ENCODE measurements at regions not wholly inside any gene's neighbourhood (a gene's known extent, or its start where the extent isn't known, plus 50 kb on each side); places are given as distances from the start of the nearest gene placed in this dataset.

DNA sequence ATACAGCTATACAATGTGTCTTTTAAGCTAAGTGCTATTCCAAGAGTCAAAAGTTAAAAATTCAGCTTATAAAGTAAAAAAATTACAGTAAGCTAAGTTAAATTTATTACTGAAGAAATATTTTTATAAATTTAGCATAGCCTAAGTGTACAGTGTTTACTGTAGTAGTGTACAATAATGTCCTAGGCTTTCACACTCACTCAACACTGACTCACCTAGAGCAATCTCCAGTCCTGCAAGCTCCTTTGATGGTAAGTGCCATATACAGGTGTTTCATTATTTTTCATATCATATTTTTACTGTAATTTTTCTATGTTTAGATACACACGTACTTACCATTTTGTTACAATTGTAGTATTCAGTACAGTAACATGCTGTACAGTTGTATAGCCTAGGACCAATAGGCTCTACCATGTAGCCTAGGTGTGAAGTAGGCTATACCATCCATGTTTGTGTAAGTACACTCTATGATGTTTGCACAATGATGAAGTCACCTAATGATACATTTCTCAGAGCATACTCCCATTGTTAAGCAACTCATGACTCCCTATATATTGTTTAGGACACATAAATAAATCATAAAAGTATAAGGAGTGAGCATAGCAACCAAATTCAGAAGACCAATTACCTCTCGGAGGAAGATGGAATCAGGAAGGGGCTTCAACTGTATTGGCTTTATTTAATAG, 165.1 kb upstream of the SLC30A5 start:
- DNase-seq, result no peak

DNA sequence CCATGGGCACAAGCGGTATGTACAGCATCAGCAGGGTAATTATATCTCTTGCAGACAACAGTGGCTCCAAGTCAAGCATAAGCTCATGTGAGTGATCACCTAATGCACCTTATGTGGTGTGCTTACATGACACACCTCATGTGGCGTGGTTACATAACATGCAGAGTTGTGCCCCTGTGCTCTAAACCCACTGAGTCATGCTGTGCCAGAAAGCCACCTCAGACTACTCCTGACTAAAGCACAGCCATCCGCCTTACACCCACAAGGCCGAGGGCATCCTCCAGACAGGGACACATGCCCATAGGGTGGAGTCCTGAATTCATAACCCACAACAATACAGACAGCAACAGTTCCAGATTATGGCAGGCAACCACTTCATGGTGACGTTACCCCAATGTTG, 163.7 kb upstream of the SLC30A5 start:
- DNase-seq, result no peak

DNA sequence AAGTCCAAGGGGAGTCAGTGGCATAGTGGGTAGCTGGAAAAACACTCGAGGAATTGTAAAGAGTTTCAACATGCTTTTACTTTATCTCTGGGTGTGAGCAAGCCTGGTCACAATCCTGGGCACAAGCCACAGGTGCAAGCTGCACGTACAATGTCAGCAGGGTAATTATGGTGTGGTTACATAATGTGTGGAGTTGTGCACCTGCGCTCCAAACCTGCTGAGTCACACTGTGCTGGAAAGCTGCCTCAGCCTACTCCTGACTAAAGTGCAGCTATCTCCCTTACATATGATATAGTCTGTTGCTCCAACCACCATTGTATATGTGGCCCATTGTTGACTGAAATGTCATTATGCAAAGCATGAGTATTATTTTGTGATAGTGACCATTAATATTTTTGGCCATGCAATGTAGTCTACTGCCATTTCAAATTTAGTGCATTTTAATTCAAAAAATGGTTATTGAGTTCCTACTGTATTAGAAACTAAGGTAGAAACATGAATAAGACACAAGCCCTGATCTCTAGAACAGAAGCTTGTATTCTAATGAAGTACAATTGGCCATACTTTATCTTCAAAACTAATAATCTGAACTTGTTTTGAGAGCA, 160.9 kb upstream of the SLC30A5 start:
- DNase-seq, result no peak

DNA sequence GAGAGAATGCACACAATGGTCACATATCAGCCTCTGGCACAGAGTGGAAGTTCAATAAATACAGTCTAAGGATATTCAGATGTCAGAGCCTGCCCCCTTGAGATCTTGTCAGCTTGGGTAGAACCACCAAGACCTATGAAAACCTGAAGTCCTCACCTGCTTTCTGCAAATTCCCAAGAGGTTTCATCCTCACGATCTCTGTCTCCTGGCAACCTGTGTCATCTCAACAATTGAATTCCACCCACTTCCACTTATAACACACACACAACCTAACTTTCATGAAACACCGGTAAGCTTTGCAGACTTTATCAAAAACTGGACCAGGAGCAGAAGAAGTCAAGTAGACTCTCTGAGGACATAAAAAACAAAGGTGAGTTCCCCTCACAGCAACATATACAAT, 151.6 kb upstream of the SLC30A5 start:
- DNase-seq, result no peak

DNA sequence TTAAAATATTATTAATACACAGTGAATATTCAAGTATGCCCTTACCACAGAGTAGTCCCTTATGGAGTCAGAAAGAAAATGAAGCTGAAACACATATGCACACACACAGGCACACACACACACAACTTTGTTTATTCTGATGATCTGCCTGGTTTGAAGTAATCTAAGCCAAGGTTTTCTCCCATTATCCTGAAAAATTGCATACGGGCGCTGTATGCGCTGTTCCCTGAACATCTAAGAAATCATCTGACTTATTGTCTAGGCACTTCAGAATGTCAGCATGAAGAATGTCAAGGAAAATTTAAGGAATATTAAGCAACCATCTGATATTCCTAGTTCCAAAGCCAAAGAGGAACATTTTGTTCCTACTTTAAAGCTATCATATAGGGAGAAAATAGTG, 147.1 kb upstream of the SLC30A5 start:
- DNase-seq, result no peak

DNA sequence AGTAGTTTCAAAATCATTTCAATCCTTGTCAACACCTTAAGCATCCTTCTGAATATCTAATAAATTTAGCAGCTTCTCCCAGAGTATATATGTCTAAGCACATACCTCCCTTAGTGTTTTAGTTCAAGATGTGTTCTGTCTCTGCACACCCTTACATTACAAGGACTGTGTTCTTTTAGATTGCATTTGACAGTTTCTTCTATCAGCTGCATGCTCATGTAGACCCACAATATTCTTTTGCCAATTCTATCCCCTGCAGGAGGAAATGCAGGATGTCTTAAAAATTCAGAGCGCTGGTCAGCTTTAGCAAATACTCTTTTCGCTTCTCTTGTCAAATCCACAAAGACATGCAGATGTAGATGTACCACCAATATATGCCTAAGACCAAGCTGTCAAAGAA, 145.8 kb upstream of the SLC30A5 start:
- no peak for DNase-seq

DNA sequence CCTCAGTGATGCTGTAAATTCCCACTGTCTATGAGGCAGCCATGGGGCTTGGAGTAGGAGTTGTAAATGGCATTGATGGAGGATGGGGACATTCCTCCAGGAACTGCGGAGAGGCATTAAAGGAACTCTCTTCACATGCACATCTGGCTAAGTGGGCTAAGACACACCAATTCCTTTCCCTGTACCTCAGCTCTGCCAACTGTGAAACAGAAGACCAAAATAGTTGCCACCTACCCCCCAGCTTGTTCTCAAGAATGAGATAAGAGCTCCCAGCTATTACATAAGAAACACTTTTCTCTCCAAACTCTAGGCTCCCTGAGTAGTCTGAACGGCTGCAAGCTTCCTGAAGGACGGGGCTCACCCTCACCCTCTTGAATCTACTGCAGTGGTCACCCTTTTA, 144.6 kb upstream of the SLC30A5 start:
- DNase-seq, result no peak

DNA sequence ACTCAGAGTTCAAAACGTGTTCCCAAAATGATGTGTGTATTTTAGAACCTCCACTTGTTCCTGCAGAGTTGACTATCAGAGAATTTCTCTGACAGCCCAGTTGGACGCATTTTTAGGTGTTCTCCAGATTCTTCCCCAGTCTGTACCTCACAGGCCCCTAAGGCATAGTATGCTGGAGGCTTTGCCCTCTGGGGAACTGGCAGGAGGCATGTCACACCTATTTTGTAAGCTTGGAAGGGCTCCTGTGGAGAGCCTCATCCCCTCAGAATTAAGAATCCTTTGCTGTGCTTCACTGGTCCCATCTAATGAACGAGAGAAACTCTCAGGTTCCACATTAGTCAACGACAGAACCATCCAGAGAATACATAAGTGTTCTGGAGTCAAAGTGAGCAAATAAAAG, 144.1 kb upstream of the SLC30A5 start:
- DNase-seq, result no peak

DNA sequence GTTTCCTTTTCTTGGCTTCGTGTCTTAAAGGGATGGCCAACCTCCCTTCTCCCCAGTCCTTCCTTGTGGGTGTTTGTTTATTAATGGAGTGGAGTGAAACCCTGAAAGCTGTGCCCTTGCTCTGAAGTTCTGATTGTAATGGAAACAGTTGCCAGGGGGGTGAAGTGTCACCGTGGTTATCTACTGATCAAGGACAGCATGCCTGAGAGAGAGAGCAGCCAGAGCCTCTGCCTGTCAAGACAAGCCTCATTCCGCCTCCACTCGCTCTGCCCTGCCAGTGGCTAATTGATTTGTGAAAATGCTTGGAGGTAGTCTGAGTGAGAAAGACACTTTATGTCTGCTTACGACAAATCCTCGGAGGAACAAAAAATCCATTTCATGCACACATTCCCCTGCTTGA, 143.7 kb upstream of the SLC30A5 start:
- no peak for DNase-seq

DNA sequence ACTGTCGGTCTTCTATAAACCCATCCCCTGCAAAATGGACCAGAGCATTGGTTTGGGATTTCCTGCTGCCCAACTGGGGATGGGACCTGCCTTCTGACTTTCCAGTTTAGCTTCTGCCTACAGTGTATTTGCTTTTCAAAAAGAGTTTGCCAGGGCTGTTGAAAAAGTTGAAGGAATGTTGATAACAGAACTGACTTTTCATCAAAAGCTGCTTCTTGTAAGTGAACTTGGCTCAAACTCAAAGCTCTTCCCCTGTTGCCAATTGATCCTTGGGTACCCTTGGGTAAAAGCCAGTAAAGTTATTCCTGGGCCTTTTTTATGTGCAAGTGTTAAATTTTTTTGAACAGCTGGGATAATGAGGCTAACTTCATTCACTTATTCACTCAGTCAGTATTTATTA, 142.9 kb upstream of the SLC30A5 start:
- DNase-seq, result no peak

DNA sequence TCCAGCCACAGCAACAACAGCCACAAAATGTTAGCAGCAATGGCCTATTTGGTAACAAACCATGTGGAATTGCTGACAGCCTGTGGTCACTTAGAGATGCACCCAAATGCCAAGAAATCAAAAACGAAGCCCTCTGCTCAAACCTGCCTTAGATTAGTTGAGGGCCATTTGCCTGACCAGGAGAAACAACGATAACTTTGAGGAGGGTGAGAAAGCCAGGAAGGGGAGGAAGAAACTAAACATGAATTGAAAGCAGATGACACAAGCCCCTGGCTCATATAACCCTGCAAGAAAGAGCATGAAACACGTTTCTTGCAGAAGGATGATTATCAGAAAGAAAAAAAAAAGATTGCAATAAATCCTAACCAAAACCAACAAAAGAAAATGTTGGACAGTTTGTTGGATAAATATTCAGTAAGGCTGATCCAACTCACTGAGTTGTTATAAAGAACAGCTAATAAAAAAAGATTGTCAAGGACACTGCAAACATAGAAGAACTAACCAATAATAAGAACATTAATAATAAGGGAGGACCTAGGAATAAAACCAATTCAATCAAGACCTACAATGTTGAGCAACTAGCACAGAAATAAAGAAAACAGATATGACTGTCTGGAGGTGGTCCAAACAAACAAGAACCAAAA, 140.5 kb upstream of the SLC30A5 start:
- no peak for DNase-seq

DNA sequence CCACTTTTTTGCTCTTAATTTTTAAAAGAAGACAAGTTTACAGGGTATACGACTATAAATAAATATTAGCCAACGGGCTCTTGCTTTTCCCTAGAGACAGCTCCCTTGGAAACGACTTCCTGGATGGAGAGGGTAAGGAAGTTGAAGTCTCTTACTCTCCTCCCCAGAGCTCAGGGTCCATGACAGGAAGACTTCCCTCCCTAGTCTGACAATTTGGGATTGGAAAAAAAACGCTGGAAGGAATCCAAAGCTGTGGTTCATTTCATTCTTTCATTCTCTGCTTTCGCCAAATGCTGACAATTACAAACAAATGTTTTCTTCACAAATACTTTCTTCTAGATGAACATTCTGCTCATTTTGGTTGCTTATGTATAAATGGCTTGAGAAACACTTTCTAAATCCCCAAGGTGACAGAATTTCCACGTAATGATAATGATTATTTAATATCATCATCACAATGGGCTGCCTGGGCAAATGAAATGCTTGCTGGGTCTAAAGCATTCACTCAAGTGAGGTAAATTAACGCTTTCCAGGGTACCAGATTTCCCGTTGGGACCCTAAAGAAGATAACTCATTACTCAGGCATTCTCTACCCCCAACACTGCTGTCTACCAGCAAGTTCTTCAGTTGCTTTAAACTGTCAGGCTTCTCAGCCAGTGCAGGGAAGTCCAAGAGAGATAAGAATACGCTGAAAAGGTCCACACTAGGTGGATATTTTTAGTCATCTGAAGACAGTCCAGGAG, 139.8 kb upstream of the SLC30A5 start:
- DNase-seq, result peak; percentile 59

DNA sequence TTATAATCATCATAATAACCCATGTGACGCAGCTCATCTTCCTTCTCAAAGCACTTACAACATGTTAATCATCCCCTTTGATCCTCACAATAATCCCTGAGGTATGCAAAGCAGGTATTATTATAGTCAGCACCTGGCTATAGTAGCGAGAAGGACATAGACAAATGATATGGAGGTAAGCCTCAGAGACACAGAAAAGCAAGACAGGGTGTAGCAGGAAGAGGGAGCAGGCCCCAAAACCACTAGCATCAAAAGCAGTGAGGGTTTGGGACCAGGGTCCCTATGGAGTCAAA, 139.2 kb upstream of the SLC30A5 start:
- no peak for DNase-seq

DNA sequence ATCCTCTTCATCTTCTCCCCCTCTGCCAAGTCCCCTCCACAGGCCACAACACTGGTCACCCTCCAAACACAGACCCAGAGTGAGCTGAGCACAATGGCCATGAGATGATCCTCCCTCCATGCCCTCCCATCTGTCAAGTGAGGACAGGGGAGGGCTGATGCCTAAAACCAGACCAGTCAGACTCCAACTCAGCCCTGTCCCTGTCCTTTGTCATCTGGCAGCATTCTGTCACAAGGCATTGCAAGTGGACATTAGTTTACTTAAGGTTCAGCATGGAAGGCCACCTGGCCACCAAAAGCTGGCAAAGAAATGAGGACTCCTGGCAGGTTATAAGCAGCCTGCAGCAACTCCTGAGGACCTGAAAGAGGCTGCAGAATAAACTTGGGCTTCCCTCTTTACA, 136.2 kb upstream of the SLC30A5 start:
- DNase-seq, result no peak

DNA sequence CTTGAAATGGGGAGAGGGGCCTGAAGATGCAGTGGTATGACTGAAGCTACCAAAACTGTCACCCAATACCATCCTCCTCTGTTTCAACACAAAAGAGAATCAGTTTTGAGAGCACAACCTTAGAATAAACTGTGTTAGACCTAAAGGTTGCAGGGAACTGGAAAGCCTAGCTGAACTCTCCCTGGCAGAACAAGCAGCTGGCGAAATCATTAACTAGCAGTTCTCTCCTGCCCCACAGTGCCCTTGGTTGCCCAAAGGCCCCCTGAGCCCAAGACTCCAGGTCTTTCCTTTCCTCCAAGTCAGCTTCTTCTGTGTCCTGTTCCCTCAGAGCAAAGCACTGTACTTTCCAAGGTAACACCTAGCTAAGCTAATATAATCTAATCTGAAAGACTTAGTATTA, 135.4 kb upstream of the SLC30A5 start:
- no peak for DNase-seq

DNA sequence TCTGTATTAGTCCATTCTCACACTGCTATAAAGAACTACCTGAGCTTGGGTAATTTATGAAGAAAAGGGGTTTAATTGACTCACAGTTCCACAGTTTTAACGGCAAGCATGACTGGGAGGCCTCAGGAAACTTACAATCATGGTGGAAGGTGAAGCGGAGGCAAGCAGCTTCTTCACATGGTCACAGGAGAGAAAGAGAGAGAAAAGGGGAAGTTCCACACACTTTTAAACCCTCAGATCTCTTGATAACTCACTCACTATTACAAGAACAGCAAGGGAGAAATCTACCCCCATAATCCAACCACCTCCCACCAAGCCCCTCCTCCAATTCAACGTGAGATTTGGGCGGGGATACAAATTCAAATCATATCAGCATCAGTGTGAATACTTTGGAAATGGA, 133.4 kb upstream of the SLC30A5 start:
- DNase-seq, result no peak

DNA sequence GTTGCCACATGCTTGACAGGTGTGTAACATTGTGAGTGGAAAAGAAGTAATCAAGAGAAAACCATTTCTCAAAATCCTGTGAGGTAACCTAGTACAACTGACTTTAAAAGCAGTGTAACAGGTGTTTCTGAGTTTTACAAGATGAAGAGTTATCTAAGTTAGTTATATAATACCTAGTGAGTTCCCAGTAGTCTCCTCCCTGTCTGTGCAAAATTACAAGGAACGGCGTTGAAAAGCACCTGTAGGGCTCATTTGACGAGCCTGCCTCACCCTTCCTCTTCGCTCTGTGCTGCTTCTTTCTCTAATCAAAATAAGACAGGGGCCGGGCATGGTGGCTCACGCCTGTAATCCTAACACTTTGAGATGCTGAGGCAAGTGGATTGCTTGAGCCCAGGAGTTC, 132.9 kb upstream of the SLC30A5 start:
- DNase-seq, result no peak

DNA sequence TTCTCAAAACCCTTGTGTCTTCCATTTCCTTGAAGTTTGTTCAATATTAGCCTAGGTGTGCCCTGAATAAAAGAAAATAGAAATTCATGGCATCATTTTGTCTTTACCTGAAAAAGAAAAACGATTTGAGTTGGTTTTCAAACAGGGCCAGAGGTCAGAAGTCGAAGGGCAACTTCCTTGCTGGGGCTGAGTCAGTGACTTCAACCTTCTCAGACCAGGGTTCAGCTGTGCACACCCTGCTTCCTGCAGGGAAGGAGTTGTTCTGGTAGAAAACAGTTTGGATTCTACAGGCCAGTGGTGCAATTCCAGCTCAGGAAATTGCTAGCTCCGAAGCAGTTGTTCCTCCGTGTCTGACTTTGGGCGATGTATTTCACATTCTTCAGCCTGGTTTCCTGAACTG, 132.1 kb upstream of the SLC30A5 start:
- no peak for DNase-seq

DNA sequence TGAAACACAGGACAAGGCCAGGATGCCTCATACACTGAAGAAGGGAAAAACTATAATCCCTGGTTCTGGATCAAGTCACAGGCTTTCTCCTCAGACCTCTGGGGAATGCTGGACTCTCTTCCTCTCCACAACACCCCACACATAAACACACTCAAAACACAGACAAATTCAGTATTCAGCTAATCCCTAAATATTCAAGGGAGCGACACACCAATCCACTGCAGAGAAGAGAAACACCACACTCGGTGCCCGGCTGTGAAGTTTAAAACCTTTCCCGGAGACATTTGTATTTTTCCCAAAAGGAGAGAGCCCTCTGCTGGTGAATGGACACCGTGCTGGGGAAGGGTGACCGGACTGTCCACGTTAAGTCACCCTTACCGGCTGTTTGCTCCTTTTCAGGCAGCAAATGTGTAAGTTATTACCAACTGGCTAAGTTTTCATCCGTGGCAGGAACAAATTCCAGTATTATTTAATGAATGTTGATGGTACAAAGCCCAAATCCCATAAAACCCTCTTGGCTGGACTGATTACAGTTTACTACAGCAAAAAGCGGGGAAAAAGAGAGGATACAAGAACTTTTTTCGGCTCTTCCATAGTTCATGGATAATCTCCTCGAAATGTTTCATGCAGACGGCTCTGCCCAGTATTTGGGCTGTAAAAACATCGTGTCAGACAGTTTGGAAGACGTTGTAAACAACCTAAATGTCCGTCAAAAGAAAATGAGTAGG, 130.9 kb upstream of the SLC30A5 start:
- DNase-seq, result peak; percentile 81

DNA sequence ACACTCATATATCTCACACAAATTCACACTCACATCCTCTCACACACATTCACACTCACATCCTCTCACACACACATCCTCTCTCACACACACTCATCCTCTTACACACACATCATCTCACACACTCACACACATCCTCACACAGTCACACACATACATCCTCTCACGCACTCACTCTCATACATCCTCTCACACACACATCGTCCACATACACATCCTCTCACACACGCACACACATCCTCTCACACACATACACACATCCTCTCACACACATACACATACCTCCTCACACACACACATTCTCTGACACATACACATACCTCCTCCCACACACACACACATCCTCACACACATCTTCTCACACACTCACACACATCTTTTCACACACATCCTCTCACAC, 129.1 kb upstream of the SLC30A5 start:
- no peak for DNase-seq

DNA sequence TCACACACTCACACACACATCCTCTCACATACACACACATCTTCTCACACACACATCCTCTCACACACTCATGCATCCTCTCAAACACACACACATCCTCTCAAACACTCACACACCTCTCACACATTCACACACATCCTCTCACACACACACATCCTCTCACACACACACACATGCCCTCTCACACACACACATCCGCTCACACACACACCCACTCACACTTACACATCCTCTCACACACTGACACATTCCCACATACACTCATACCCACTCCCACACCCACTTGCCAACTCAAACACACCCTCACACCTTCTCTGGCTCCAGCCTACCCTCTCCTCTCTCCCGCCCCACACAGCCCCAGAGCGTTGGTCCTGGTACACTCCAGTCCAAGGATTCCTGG, 127.9 kb upstream of the SLC30A5 start:
- no peak for DNase-seq

DNA sequence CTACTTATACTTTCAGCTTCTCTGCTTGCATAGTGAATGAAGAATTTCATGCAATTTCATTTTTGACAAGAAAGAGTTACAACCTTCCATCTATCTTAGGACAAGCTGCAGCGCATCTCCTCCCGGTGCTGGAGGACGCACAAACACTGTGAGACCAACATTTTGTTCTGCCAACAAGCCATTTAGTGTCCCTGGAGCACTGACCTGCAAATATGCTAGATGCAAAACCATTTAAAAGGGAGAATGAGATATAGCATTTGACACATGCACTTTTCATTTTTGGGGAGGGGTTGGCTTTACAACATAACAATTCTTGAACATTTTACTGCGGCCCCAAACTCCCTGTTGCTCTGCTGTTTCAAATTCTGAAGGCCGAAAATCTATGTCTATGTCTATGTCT, 127.2 kb upstream of the SLC30A5 start:
- no peak for DNase-seq

DNA sequence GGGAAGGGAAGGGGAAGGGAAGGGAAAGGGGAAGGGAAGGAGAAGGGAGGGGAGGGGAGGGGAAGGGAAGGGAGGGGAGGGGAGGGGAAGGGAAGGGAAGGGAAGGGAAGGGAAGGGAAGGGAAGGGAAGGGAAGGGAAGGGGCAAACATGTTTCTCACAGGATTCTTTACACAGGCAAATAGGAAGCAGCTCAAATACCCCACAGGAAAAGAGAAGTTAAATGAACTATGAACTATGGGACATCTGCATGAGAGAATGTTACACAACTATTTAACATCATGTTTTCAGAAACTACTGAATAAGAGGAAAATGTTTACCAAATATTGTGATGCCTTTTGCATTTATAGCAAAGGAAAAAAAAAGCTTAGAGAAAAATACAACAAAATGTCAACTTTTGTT, 125.4 kb upstream of the SLC30A5 start:
- DNase-seq, result no peak
